ENCODE measurements at regions not wholly inside any gene's neighbourhood (a gene's known extent, or its start where the extent isn't known, plus 50 kb on each side); places are given as distances from the start of the nearest gene placed in this dataset.
"Not testable (repeated sequence)": the region's sequence is repeated elsewhere in the genome, so short reads cannot be mapped to it uniquely, and the experiment has no call there.

DNA sequence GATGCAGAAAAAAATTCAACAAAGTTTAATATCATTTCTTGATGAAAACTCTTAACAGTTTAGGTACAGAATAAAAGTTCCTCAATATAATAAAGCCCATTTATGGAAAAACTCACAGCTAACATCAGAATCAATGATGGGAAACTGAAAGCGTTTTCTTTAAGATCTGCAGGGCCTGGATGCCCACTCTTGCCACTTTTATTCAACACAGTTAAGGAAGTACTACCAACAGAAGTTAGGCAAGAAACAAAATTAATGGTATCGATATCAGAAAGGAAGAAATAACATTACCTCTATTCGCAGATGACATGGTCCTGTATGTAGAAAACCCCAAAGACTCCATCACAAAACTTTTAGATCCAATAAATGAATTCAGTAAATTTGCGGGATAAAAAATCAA lies 542.4 kb upstream of the RGMB start:
- no peak overlapping the region for H3K4me3 ChIP-seq (ENCODE audit: low read length in 2 of 2)
- H3K27me3 Mint-ChIP-seq = no peaks in the 10 kb centered on the region
- DNase-seq = no peak
- CTCF ChIA-PET (ENCODE audit: partially characterized antibody) = no interaction called here
- H3K4me1 Mint-ChIP-seq = no peaks in the 10 kb centered on the region
- POLR2A ChIA-PET (ENCODE audit: partially characterized antibody) = no interaction called here
- no peaks in the 10 kb centered on the region for H3K36me3 Mint-ChIP-seq
- H3K27ac ChIP-seq (ENCODE audit: low read depth, low read length) = no peak overlapping the region
- H3K27ac Mint-ChIP-seq = no peak overlapping the region
- peaks cover 0 to 7% of the 10 kb centered on the region in 2 donors for H3K9me3 ChIP-seq (ENCODE audit: control insufficient read depth in 1 of 2, low read length in 2 of 2)
- H3K27me3 ChIP-seq (ENCODE audit: insufficient read depth, low read length) = no peaks in the 10 kb centered on the region
- H3K9me3 Mint-ChIP-seq = peaks cover 4 to 34% (median 20%) of the 10 kb centered on the region in 8 donors
- intact Hi-C loops (cut with micrococcal nuclease) = no loop called here
- H3K36me3 ChIP-seq (ENCODE audit: insufficient read depth, low read length) = no peaks in the 10 kb centered on the region
- no peak overlapping the region for H3K4me3 Mint-ChIP-seq
- H3K4me1 ChIP-seq (ENCODE audit: insufficient read depth, low read length) = no peaks in the 10 kb centered on the region

DNA sequence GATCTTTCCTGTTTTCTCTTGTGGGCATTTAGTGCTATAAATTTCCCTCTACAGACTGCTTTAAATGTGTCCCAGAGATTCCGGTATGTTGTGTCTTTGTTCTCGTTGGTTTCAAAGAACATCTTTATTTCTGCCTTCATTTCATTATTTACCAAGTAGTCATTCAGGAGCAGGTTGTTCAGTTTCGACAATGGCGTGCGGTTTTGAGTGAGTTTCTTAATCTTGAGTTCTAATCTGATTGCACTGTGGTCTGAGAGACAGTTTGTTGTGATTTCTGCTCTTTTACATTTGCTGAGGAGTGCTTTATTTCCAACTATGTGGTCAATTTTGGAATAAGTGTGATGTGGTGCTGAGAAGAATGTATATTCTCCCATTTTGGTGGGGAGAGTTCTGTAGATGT lies 535.7 kb upstream of the RGMB start:
- CTCF ChIA-PET (ENCODE audit: partially characterized antibody) = not testable (repeated sequence)

DNA sequence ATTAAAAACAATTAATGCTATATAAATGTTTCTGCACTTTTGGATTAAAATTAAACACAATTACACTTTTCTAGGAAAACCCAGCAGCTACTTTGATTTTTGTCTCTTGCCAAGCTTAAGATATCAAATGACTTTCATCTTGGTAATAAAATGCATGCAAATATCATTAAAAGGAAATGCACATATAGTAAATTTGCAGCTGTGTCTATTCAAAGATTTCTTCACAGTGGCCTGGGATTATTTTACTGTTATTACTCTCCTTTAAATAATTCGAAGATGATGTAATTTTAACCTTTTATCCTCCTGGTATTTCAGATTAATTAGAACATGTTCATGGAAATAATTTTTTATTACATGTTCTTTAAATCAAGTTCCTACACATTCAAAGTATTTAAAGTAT lies 529.5 kb upstream of the RGMB start:
- Mint-ChIP-seq H3K4me3 (no peak overlapping the region), H3K9me3 (peaks cover 0 to 5% (median 0%) of the 10 kb centered on the region in 8 donors), H3K36me3 (no peaks in the 10 kb centered on the region), H3K27me3 (no peaks in the 10 kb centered on the region), H3K4me1 (no peaks in the 10 kb centered on the region), H3K27ac (no peak overlapping the region)
- Histone ChIP-seq H3K27ac (ENCODE audit: low read depth, low read length) (no peak overlapping the region), H3K4me1 (ENCODE audit: insufficient read depth, low read length) (no peaks in the 10 kb centered on the region), H3K36me3 (ENCODE audit: insufficient read depth, low read length) (no peaks in the 10 kb centered on the region), H3K27me3 (ENCODE audit: insufficient read depth, low read length) (no peaks in the 10 kb centered on the region), H3K9me3 (ENCODE audit: control insufficient read depth in 1 of 2, low read length in 2 of 2) (no peaks in the 10 kb centered on the region), H3K4me3 (ENCODE audit: low read length in 2 of 2) (no peak overlapping the region)
- ChIA-PET CTCF (ENCODE audit: partially characterized antibody) (no interaction called here), POLR2A (ENCODE audit: partially characterized antibody) (no interaction called here)
- intact Hi-C loops (cut with micrococcal nuclease) = no loop called here
- no peak for DNase-seq

More for the DNA sequence above, 535.7 kb upstream of the RGMB start:
- H3K27ac Mint-ChIP-seq; H3K27me3 Mint-ChIP-seq; DNase-seq; H3K27me3 ChIP-seq (ENCODE audit: insufficient read depth, low read length); H3K4me1 ChIP-seq (ENCODE audit: insufficient read depth, low read length); H3K4me3 ChIP-seq (ENCODE audit: low read length in 2 of 2); intact Hi-C loops (cut with micrococcal nuclease); H3K27ac ChIP-seq (ENCODE audit: low read depth, low read length); H3K36me3 Mint-ChIP-seq; H3K36me3 ChIP-seq (ENCODE audit: insufficient read depth, low read length); H3K4me1 Mint-ChIP-seq; H3K9me3 ChIP-seq (ENCODE audit: control insufficient read depth in 1 of 2, low read length in 2 of 2); H3K4me3 Mint-ChIP-seq; POLR2A ChIA-PET (ENCODE audit: partially characterized antibody): not testable (repeated sequence)
- peaks cover 0 to 24% (median 16%) of the 10 kb centered on the region in 8 donors for H3K9me3 Mint-ChIP-seq

DNA sequence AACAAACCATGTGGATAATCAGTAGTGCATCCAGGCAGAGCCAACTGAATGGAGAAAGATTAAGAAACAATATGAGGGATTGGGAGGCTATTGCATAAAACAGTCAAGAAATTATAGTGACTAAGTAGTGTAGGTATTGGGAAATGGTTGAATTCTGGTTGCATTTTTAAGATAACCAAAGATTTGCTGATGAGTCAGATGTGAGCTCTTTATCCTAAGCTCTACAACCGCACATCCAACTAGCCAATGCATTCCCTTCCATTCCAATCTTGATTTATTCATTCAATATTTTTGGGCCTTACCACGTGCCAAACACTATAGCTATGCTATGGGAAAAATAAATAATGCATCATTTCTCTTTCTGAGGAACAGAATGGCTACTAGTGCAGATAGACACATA lies 524.5 kb upstream of the RGMB start:
- POLR2A ChIA-PET (ENCODE audit: partially characterized antibody) = no interaction called here
- CTCF ChIA-PET (ENCODE audit: partially characterized antibody) = no interaction called here
- intact Hi-C loops (cut with micrococcal nuclease) = no loop called here

DNA sequence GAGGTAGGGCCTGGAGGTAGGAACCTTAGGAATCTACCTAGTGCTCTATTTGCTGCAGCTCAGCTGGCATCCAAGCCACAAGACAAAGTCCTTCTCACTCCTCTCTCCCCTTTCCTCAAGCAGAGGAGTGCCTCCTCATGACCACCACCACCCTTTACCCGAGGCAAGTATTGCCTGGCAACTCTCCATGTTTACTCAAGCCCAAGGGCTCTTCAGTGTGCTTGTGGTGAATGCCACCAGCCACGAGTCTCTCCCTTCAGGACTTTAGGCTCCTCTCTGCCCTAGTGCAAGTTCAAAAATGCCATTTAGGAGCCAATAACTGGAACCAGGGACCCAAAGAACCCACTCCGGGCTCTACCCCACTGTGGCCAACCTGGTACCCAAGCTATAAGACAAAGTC lies 514.5 kb upstream of the RGMB start:
- CTCF ChIA-PET (ENCODE audit: partially characterized antibody) = no interaction called here
- Histone ChIP-seq H3K27ac (ENCODE audit: low read depth, low read length) (no peak overlapping the region), H3K27me3 (ENCODE audit: insufficient read depth, low read length) (no peaks in the 10 kb centered on the region), H3K9me3 (ENCODE audit: control insufficient read depth in 1 of 2, low read length in 2 of 2) (no peaks in the 10 kb centered on the region), H3K4me3 (ENCODE audit: low read length in 2 of 2) (no peak overlapping the region), H3K4me1 (ENCODE audit: insufficient read depth, low read length) (no peaks in the 10 kb centered on the region), H3K36me3 (ENCODE audit: insufficient read depth, low read length) (no peaks in the 10 kb centered on the region)
- no peaks in the 10 kb centered on the region for H3K4me1 Mint-ChIP-seq
- intact Hi-C loops (cut with micrococcal nuclease) = no loop called here
- POLR2A ChIA-PET (ENCODE audit: partially characterized antibody) = no interaction called here
- no peak for DNase-seq
- H3K9me3 Mint-ChIP-seq = peaks cover 0 to 6% (median 0%) of the 10 kb centered on the region in 8 donors
- H3K4me3 Mint-ChIP-seq = no peak overlapping the region
- H3K27ac Mint-ChIP-seq = no peak overlapping the region
- no peaks in the 10 kb centered on the region for H3K36me3 Mint-ChIP-seq
- no peaks in the 10 kb centered on the region for H3K27me3 Mint-ChIP-seq

More for the DNA sequence above, 524.5 kb upstream of the RGMB start:
- H3K27ac Mint-ChIP-seq = no peak overlapping the region
- no peaks in the 10 kb centered on the region for H3K4me1 ChIP-seq (ENCODE audit: insufficient read depth, low read length)
- no peak overlapping the region for H3K27ac ChIP-seq (ENCODE audit: low read depth, low read length)
- peaks cover 0 to 3% (median 0%) of the 10 kb centered on the region in 8 donors for H3K9me3 Mint-ChIP-seq
- no peak overlapping the region for H3K4me3 Mint-ChIP-seq
- H3K36me3 Mint-ChIP-seq = no peaks in the 10 kb centered on the region
- H3K4me1 Mint-ChIP-seq = no peaks in the 10 kb centered on the region
- no peaks in the 10 kb centered on the region for H3K36me3 ChIP-seq (ENCODE audit: insufficient read depth, low read length)
- H3K4me3 ChIP-seq (ENCODE audit: low read length in 2 of 2) = no peak overlapping the region
- H3K27me3 Mint-ChIP-seq = no peaks in the 10 kb centered on the region
- no peaks in the 10 kb centered on the region for H3K27me3 ChIP-seq (ENCODE audit: insufficient read depth, low read length)
- no peaks in the 10 kb centered on the region for H3K9me3 ChIP-seq (ENCODE audit: control insufficient read depth in 1 of 2, low read length in 2 of 2)
- no peak for DNase-seq

DNA sequence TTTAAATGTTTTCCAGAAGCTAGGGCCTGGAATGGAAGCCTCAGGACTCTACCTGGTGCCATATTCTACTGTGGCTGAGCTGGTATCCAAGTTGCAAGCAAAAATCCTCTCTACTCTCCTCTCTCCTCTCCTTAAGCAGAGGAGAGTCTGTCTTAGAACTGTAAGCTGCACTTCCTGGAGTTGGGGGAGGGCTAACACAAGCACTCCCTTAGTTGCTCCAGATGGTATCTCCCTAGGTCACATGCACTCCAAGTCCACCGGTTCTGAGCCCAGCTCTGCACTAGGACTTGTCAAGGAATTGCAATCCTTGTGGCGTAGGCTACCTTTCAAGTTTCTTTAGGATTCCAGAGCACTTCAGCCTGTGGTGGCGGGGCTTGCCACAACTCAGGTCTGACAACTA lies 513.9 kb upstream of the RGMB start:
- intact Hi-C loops (cut with micrococcal nuclease) = no loop called here
- Mint-ChIP-seq H3K9me3 (peaks cover 0 to 6% (median 0%) of the 10 kb centered on the region in 8 donors), H3K36me3 (no peaks in the 10 kb centered on the region), H3K4me1 (no peaks in the 10 kb centered on the region), H3K4me3 (no peak overlapping the region), H3K27ac (no peak overlapping the region), H3K27me3 (no peaks in the 10 kb centered on the region)
- no peaks in the 10 kb centered on the region for H3K36me3 ChIP-seq (ENCODE audit: insufficient read depth, low read length)
- no peaks in the 10 kb centered on the region for H3K4me1 ChIP-seq (ENCODE audit: insufficient read depth, low read length)
- no peak overlapping the region for H3K4me3 ChIP-seq (ENCODE audit: low read length in 2 of 2)
- H3K27me3 ChIP-seq (ENCODE audit: insufficient read depth, low read length) = no peaks in the 10 kb centered on the region
- DNase-seq = no peak
- no peak overlapping the region for H3K27ac ChIP-seq (ENCODE audit: low read depth, low read length)
- ChIA-PET CTCF (ENCODE audit: partially characterized antibody) (no interaction called here), POLR2A (ENCODE audit: partially characterized antibody) (no interaction called here)
- H3K9me3 ChIP-seq (ENCODE audit: control insufficient read depth in 1 of 2, low read length in 2 of 2) = no peaks in the 10 kb centered on the region

DNA sequence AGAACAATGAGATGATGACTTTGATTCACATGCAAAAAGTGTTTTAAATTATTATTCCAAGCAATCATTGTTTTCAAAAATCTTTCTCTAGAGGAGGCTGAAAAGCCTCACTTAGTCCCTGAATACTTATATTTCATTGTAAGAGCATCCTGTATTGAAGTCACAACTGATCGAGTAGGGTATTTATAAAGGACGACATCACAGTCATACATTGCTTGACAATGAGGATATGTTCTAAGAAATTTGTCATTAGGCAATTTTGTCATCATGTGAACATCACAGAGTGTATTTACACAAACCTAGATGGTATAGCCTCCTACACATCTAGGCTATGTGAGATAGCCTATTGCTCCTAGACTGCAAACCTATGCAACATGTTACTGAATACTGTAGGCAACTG lies 510.4 kb upstream of the RGMB start:
- H3K9me3 Mint-ChIP-seq = peaks cover 0 to 8% (median 1%) of the 10 kb centered on the region in 8 donors
- Histone ChIP-seq H3K4me3 (ENCODE audit: low read length in 2 of 2) (no peak overlapping the region), H3K27ac (ENCODE audit: low read depth, low read length) (no peak overlapping the region), H3K4me1 (ENCODE audit: insufficient read depth, low read length) (no peaks in the 10 kb centered on the region), H3K27me3 (ENCODE audit: insufficient read depth, low read length) (no peaks in the 10 kb centered on the region), H3K36me3 (ENCODE audit: insufficient read depth, low read length) (no peaks in the 10 kb centered on the region), H3K9me3 (ENCODE audit: control insufficient read depth in 1 of 2, low read length in 2 of 2) (no peaks in the 10 kb centered on the region)
- no peaks in the 10 kb centered on the region for H3K4me1 Mint-ChIP-seq
- no peaks in the 10 kb centered on the region for H3K27me3 Mint-ChIP-seq
- intact Hi-C loops (cut with micrococcal nuclease) = no loop called here
- H3K4me3 Mint-ChIP-seq = no peak overlapping the region
- no peaks in the 10 kb centered on the region for H3K36me3 Mint-ChIP-seq
- ChIA-PET CTCF (ENCODE audit: partially characterized antibody) (no interaction called here), POLR2A (ENCODE audit: partially characterized antibody) (no interaction called here)
- H3K27ac Mint-ChIP-seq = no peak overlapping the region
- no peak for DNase-seq

DNA sequence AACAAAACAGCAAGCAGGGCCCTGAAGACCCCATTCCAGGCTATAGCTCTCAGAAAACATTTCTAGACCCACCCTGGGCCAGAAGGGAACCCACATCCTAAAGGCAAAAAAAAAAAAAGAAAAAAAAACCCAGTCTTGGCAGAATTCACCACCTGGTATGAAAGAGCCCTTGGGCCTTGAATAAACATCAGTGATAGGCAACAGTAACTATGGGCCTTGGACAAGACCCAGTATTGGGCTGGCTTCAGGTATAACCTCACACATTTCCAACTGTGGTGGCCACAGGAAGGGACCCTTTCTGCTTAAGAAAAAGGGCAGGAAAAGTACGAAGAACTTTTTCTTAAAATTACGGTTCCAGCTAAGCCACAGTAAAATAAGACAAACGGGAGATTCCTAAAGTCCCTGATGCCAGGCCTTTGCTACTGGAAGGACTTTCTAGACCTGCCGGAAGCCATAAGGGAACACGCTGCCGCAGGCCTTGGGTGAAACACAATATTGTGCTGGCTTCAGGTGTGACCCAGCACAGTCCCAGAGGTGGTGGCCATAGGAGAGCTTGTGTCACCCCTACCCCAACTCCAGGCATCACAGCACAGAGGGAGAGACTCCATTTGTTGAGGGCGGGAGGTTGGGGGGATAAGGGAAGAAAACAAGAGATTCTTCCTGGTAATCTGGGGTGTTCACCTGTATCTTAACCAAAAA lies 505.2 kb upstream of the RGMB start:
- Histone ChIP-seq H3K9me3 (ENCODE audit: control insufficient read depth in 1 of 2, low read length in 2 of 2) (no peaks in the 10 kb centered on the region), H3K4me1 (ENCODE audit: insufficient read depth, low read length) (no peaks in the 10 kb centered on the region), H3K36me3 (ENCODE audit: insufficient read depth, low read length) (no peaks in the 10 kb centered on the region), H3K4me3 (ENCODE audit: low read length in 2 of 2) (no peak overlapping the region), H3K27me3 (ENCODE audit: insufficient read depth, low read length) (no peaks in the 10 kb centered on the region), H3K27ac (ENCODE audit: low read depth, low read length) (no peak overlapping the region)
- intact Hi-C loops (cut with micrococcal nuclease) = no loop called here
- H3K4me3 Mint-ChIP-seq = no peak overlapping the region
- CTCF ChIA-PET (ENCODE audit: partially characterized antibody) = no interaction called here
- H3K27me3 Mint-ChIP-seq = no peaks in the 10 kb centered on the region
- H3K9me3 Mint-ChIP-seq = peaks cover 0 to 6% (median 3%) of the 10 kb centered on the region in 8 donors
- POLR2A ChIA-PET (ENCODE audit: partially characterized antibody) = no interaction called here
- H3K36me3 Mint-ChIP-seq = no peaks in the 10 kb centered on the region
- H3K4me1 Mint-ChIP-seq = no peaks in the 10 kb centered on the region
- no peak overlapping the region for H3K27ac Mint-ChIP-seq
- no peak for DNase-seq
